ENCODE measurements at regions not wholly inside any gene's neighbourhood (a gene's known extent, or its start where the extent isn't known, plus 50 kb on each side); places are given as distances from the start of the nearest gene placed in this dataset.

- TF ChIP-seq SNAI2 (CRISPR knock-in tag; IDR thresholded peaks at IDR 0.05) = no peak
- no peak for TF ChIP-seq OSR1 (CRISPR knock-in tag; IDR thresholded peaks at IDR 0.05)
- no peak for TF ChIP-seq RARB (CRISPR knock-in tag; IDR thresholded peaks at IDR 0.05)
- TF ChIP-seq ARNTL (CRISPR knock-in tag; IDR thresholded peaks at IDR 0.05; ENCODE audit: borderline replicate concordance, low read depth) = no peak
- TF ChIP-seq ZNF565 (CRISPR knock-in tag; conservative IDR thresholded peaks at IDR 0.05; ENCODE audit: low read depth) = no peak
- TF ChIP-seq PATZ1 (CRISPR knock-in tag; IDR thresholded peaks at IDR 0.05; ENCODE audit: borderline replicate concordance) = no peak
- no peak for TF ChIP-seq PPARA (CRISPR knock-in tag; IDR thresholded peaks at IDR 0.05; ENCODE audit: borderline replicate concordance)
- TF ChIP-seq ZFP30 (CRISPR knock-in tag; IDR thresholded peaks at IDR 0.05) = no peak
- no peak for TF ChIP-seq ZNF8 (CRISPR knock-in tag; IDR thresholded peaks at IDR 0.05)
- no peak for TF ChIP-seq ZNF70 (CRISPR knock-in tag; IDR thresholded peaks at IDR 0.05)
- no peak for TF ChIP-seq ZFP3 (CRISPR knock-in tag; IDR thresholded peaks at IDR 0.05)
- TF ChIP-seq CSDC2 (CRISPR knock-in tag; IDR thresholded peaks at IDR 0.05) = no peak
Observed at GRCh38 chr4:126725906-126726305, 906.9 kb upstream of the INTU start.
